Erythroblast (primary cell): ENCODE measurements at regions not wholly inside any gene's neighbourhood (a gene's known extent, or its start where the extent isn't known, plus 50 kb on each side); places are given as distances from the start of the nearest gene placed in this dataset.

Experiments
- GATA1 ChIP-seq: IDR thresholded peaks from 2 replicates; pipeline ENCODE4 v1.6.1; 2011; ENCODE audit warnings: low read depth, mild to moderate bottlenecking, control low read depth, low read length, moderate library complexity
- POLR2A ChIP-seq: IDR thresholded peaks from 2 replicates; pipeline ENCODE4 v1.6.1; 2011; ENCODE audit warnings: mild to moderate bottlenecking, low read length

DNA sequence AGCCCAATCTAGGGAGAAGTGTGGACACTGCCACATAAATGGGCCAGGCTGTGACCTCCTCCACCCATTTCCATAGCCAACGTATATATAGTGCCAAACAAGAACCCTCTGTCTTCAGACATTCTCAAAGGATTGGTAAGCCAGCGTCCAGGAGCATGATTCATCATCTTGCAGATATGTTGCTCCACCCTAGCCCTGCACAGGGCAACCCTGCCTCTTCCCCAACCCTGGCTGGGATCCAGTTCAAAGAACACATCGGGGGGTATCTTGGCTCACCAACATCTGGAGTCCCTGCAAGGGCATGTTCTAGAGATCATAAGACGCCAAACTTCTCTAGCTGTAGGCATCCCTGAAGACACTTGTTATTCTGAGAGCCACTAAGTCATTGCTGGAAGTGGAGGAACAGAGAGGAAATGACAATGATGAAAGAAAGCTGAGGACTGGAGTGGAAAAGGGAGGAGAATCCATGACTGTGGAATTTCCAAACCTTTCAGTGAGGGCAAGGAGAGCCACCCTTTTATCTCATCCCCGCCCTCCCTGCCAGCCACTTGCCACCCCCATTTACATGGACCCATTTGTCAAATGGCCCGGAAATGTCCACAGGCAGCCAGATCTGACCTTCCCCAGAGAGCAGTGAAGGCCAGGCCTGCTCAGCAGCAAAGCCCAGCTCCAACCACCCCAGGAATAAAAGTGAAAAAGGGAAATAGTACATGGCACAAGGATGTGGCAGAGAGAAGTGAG is 144.1 kb upstream of the CTTNBP2NL start:
- no peak for TF ChIP-seq POLR2A
- no peak for TF ChIP-seq GATA1
